AG20443 (cell line): ENCODE measurements at regions not wholly inside any gene's neighbourhood (a gene's known extent, or its start where the extent isn't known, plus 50 kb on each side); places are given as distances from the start of the nearest gene placed in this dataset.
"Not testable (repeated sequence)": the region's sequence is repeated elsewhere in the genome, so short reads cannot be mapped to it uniquely, and the experiment has no call there.

Source experiments
- DNase-seq: peaks from one replicate; pipeline ENCODE4 v3.0.0; 2012; ENCODE audit warnings: low spot score, mixed read lengths

- no peak for DNase-seq
Observed at GRCh38 chr3:70635301-70635700, 322.9 kb upstream of the MDFIC2 start.

GRCh38 chr3:70631716-70632307, 319.4 kb upstream of the MDFIC2 start:
- no peak for DNase-seq

- DNase-seq = no peak
Observed at GRCh38 chr3:70621451-70621850, 309.0 kb upstream of the MDFIC2 start.

GRCh38 chr3:70620956-70621355, 308.5 kb upstream of the MDFIC2 start:
- no peak for DNase-seq

GRCh38 chr3:70620367-70620766, 307.9 kb upstream of the MDFIC2 start:
- no peak for DNase-seq

- no peak for DNase-seq
Observed at GRCh38 chr3:70618151-70618550, 305.7 kb upstream of the MDFIC2 start.

GRCh38 chr3:70617349-70617748, 304.9 kb upstream of the MDFIC2 start:
- not testable (repeated sequence) for DNase-seq

- DNase-seq = no peak
Observed at GRCh38 chr3:70615286-70615685, 302.8 kb upstream of the MDFIC2 start.

GRCh38 chr3:70614111-70614510, 301.7 kb upstream of the MDFIC2 start:
- no peak for DNase-seq

GRCh38 chr3:70612920-70613319, 300.5 kb upstream of the MDFIC2 start:
- no peak for DNase-seq

GRCh38 chr3:70611667-70612277, 299.3 kb upstream of the MDFIC2 start:
- DNase-seq = not testable (repeated sequence)

- no peak for DNase-seq
Observed at GRCh38 chr3:70608434-70608833, 296.0 kb upstream of the MDFIC2 start.

- DNase-seq = no peak
Observed at GRCh38 chr3:70607469-70607868, 295.0 kb upstream of the MDFIC2 start.

GRCh38 chr3:70606018-70606417, 293.6 kb upstream of the MDFIC2 start:
- no peak for DNase-seq

GRCh38 chr3:70603103-70603502, 290.7 kb upstream of the MDFIC2 start:
- DNase-seq = no peak

- DNase-seq = no peak
Observed at GRCh38 chr3:70597312-70597711, 284.9 kb upstream of the MDFIC2 start.

- DNase-seq = no peak
Observed at GRCh38 chr3:70583682-70584081, 271.2 kb upstream of the MDFIC2 start.

GRCh38 chr3:70582803-70583202, 270.4 kb upstream of the MDFIC2 start:
- DNase-seq = no peak

GRCh38 chr3:70580021-70580420, 267.6 kb upstream of the MDFIC2 start:
- no peak for DNase-seq

GRCh38 chr3:70571696-70572095, 259.3 kb upstream of the MDFIC2 start:
- DNase-seq = no peak

GRCh38 chr3:70570584-70570983, 258.1 kb upstream of the MDFIC2 start:
- no peak for DNase-seq

GRCh38 chr3:70568626-70569025, 256.2 kb upstream of the MDFIC2 start:
- no peak for DNase-seq

- no peak for DNase-seq
Observed at GRCh38 chr3:70565861-70566260, 253.4 kb upstream of the MDFIC2 start.

GRCh38 chr3:70564552-70564951, 252.1 kb upstream of the MDFIC2 start:
- no peak for DNase-seq
